HAP-1 (cell line): ENCODE measurements at regions not wholly inside any gene's neighbourhood (a gene's known extent, or its start where the extent isn't known, plus 50 kb on each side); places are given as distances from the start of the nearest gene placed in this dataset.
"Not testable (repeated sequence)": the region's sequence is repeated elsewhere in the genome, so short reads cannot be mapped to it uniquely, and the experiment has no call there.

Experiments used
- DNase-seq, 2 experiments: peaks; one replicate each; pipeline ENCODE4 v3.0.0-alpha.2; 2016 to 2020; ENCODE audit warnings: low spot score in 2 of 2
- H3K27me3 ChIP-seq: fragments of 250-450 bp; sonication (Bioruptor Pico); 2 replicates; pipeline ENCODE4 v1.5.1; 2020; ENCODE audit warnings: low read depth, mild to moderate bottlenecking, moderate library complexity
- H3K36me3 ChIP-seq: fragments of 250-450 bp; sonication (Bioruptor Pico); replicated peaks from 2 replicates; pipeline ENCODE4 v1.5.1; 2020; ENCODE audit warnings: mild to moderate bottlenecking
- H3K4me1 ChIP-seq: fragments of 250-450 bp; sonication (Bioruptor Pico); 2 replicates; pipeline ENCODE4 v1.5.1; 2020; ENCODE audit warnings: mild to moderate bottlenecking
- H3K4me3 ChIP-seq: fragments of 250-450 bp; sonication (Bioruptor Pico); 2 replicates; pipeline ENCODE4 v1.5.1; 2020; ENCODE audit warnings: mild to moderate bottlenecking, moderate library complexity
- H3K9me3 ChIP-seq: fragments of 250-450 bp; sonication (Bioruptor Pico); 2 replicates; pipeline ENCODE4 v1.5.1; 2020; ENCODE audit warnings: mild to moderate bottlenecking, moderate library complexity
- in situ Hi-C: fragments of 300-500 bp; cut with MboI; formaldehyde crosslinking; loops from 3 replicates; pipeline ENCODE4 v1.14.3; 2020; ENCODE audit warnings: low sequenced_read_pairs, inconsistent platforms, mixed read lengths

DNA sequence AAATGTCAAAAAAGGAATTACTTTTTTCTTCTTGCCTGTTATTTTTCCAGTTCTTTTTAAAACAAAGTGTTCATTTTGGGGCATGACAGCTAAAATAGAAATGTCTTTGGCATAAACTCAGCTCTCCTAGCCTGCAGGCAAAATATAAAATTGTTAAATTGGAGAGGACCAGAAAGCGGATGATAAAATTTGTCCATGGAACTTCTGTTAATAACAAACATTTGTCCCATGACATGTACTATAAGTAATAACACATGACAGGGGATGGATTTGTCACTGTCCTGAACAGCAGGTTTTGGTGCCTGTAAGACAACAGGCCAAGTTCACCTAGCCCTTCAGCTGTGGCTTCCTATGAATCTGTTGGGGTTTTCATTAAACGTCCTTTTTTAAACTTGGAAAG is 184.0 kb upstream of the TTC29 start:
- Histone ChIP-seq H3K4me1 (no peaks in the 10 kb centered on the region), H3K27me3 (peaks cover 5% of the 10 kb centered on the region; the same call in 1 of the 2 replicates), H3K4me3 (no peak overlapping the region), H3K9me3 (no peaks in the 10 kb centered on the region), H3K36me3 (no peaks in the 10 kb centered on the region)
- in situ Hi-C loops, result no loop called here
- no peak for DNase-seq

DNA sequence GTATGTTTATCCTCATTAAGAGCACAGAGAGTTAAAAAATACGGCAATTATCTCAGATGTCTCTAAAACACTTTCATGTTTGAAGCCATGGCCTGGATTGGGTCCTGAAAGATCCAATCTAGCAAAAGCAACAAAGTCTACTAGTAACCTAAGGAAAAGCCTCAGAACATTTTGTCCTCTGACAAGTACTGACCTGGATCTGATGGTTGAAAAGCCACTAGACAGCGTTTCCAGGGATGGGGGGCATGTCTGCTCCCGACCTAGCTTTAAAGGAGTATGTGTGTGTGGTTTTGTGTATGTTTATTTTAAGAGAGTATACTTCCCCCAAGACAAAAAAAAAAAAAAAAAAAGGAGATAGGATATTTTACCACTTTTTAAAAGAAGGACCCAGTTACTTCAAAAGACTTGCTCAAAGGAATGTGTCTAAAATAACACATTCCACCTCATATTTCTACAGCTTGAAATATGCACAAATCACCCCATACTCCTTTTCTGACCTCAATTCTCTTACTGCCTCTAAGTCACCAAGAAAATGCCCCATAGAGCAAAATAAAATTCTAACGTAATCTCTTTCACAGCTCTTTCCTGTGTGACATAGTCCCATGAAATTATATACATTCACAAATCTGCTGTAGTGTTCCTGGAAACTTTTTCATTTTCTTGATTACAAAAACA is 189.0 kb upstream of the TTC29 start:
- H3K27me3 ChIP-seq, result peaks cover 5% of the 10 kb centered on the region; the same call in 1 of the 2 replicates
- H3K9me3 ChIP-seq, result no peaks in the 10 kb centered on the region
- no peak overlapping the region for H3K4me3 ChIP-seq
- in situ Hi-C loops, result no loop called here
- H3K36me3 ChIP-seq, result no peaks in the 10 kb centered on the region
- H3K4me1 ChIP-seq, result no peaks in the 10 kb centered on the region
- no peak for DNase-seq

GRCh38 chr4:147136310-147136709 is 190.6 kb upstream of the TTC29 start:
- no peaks in the 10 kb centered on the region for H3K4me1 ChIP-seq
- no peaks in the 10 kb centered on the region for H3K9me3 ChIP-seq
- no peaks in the 10 kb centered on the region for H3K36me3 ChIP-seq
- H3K4me3 ChIP-seq, result no peak overlapping the region
- DNase-seq, result no peak
- H3K27me3 ChIP-seq, result peaks cover 5% of the 10 kb centered on the region; the same call in 1 of the 2 replicates
- in situ Hi-C loops, result no loop called here

DNA sequence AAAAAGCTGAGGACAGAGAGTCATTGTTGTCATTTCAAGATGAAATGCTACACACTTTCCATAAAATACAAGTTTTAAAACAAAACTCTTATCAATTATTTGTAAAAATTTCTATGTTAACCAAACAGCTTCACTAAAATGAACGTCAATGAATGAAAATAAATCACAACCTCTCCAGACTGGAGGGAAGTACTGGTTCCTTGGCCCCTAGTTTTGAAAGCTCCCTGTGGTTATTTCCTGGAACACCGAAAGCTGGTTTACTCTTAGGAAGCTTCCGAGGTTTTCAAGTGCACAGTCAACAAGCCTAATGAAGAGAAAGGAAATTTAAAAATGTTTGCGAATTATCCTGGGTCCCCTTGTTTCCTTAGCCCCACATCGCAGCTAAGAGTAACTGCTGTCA is 191.1 kb upstream of the TTC29 start:
- no peak for DNase-seq
- in situ Hi-C loops, result no loop called here

DNA sequence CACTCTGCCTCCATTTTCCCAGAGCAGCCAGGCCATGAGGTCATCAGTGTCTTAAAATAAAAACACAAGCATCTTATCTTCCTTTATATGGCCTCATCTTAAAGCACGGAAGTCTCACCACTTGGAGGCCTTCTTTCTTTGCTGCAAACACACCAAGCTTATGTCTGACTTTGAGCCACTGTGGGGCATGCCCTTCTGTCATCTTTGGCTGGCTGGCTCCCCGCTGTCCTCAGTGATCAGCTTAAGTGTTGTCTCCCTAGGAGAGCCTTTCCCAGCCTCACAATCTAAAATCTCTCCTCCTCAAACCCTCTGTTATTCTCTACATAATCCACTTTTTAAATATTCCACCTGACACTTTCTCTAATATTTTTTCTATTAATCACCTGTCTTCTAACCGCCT is 191.6 kb upstream of the TTC29 start:
- Histone ChIP-seq H3K4me1 (no peaks in the 10 kb centered on the region), H3K36me3 (no peaks in the 10 kb centered on the region), H3K9me3 (no peaks in the 10 kb centered on the region), H3K4me3 (no peak overlapping the region), H3K27me3 (peaks cover 5% of the 10 kb centered on the region; the same call in 1 of the 2 replicates)
- no peak for DNase-seq
- in situ Hi-C loops, result no loop called here

More for the DNA sequence above, 191.1 kb upstream of the TTC29 start:
- Histone ChIP-seq H3K27me3 (peaks cover 5% of the 10 kb centered on the region; the same call in 1 of the 2 replicates), H3K4me3 (no peak overlapping the region), H3K36me3 (no peaks in the 10 kb centered on the region), H3K4me1 (no peaks in the 10 kb centered on the region), H3K9me3 (no peaks in the 10 kb centered on the region)

GRCh38 chr4:147138171-147138570 is 192.5 kb upstream of the TTC29 start:
- H3K4me1 ChIP-seq, result no peaks in the 10 kb centered on the region
- in situ Hi-C loops, result no loop called here
- H3K36me3 ChIP-seq, result no peaks in the 10 kb centered on the region
- no peaks in the 10 kb centered on the region for H3K9me3 ChIP-seq
- peaks cover 3% of the 10 kb centered on the region; the same call in 1 of the 2 replicates for H3K27me3 ChIP-seq
- H3K4me3 ChIP-seq, result no peak overlapping the region
- no peak for DNase-seq

DNA sequence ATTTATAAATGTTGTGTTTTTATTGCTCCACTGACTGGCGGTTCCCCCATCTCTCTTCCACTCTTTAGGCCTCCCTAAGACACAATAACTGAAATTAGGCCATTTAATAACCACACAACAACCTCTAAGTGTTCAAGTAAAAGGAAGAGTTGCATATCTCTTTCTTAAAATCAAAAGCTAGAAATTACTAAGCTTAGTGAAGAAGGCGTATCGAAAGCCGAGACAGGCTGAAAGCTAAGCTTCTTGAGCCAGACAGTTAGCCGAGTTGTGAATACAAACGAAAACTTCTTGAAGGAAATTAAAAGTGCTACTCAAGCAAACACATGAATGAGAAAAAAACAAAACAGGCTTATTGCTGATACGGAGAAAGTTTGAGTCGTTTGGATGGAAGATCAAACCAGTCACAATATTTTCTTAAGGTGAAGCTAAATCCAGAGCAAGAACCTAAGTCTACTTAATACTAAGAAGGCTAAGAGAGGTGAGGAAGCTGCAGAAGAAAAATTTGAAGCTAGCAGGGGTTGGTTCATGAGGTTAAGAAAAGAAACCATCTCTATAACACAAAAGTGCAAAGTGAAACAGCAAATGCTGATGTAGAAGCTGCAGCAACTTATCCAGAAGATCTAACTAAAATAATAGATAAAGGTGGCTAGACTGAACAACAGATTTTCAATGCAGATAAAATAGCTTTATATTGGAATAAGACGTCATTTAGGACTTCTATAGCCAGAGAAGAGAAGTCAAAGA is 194.0 kb upstream of the TTC29 start:
- Histone ChIP-seq H3K36me3 (no peaks in the 10 kb centered on the region), H3K27me3 (no peaks in the 10 kb centered on the region), H3K9me3 (no peaks in the 10 kb centered on the region), H3K4me1 (no peaks in the 10 kb centered on the region), H3K4me3 (no peak overlapping the region)
- DNase-seq, result no peak
- in situ Hi-C loops, result no loop called here

DNA sequence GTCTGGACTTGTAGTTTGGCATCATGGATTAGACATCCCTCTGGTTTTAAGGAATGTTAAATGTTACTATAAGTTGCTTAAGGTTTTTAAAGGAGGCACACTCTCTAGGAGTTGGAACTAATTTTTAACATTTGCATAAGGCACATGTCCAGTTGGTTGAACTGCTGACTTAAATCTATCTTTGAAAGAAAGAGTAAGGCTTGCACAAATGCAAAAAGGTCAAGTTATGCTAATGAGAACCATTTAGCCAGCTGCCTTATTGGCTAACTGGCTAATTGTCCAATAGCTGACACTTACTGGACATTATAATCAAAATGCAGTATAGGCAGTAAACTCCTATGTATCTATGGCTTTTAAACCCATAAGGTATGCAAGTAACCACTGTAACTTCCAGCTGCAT is 206.1 kb upstream of the TTC29 start:
- DNase-seq, result no peak
- in situ Hi-C loops, result loop anchor here (25.0 kb wide), 1 partner anchor 436 kb away; no protein-coding TSS in a partner anchor
- Histone ChIP-seq H3K4me1 (no peaks in the 10 kb centered on the region), H3K36me3 (no peaks in the 10 kb centered on the region), H3K4me3 (no peak overlapping the region), H3K9me3 (no peaks in the 10 kb centered on the region), H3K27me3 (no peaks in the 10 kb centered on the region)

DNA sequence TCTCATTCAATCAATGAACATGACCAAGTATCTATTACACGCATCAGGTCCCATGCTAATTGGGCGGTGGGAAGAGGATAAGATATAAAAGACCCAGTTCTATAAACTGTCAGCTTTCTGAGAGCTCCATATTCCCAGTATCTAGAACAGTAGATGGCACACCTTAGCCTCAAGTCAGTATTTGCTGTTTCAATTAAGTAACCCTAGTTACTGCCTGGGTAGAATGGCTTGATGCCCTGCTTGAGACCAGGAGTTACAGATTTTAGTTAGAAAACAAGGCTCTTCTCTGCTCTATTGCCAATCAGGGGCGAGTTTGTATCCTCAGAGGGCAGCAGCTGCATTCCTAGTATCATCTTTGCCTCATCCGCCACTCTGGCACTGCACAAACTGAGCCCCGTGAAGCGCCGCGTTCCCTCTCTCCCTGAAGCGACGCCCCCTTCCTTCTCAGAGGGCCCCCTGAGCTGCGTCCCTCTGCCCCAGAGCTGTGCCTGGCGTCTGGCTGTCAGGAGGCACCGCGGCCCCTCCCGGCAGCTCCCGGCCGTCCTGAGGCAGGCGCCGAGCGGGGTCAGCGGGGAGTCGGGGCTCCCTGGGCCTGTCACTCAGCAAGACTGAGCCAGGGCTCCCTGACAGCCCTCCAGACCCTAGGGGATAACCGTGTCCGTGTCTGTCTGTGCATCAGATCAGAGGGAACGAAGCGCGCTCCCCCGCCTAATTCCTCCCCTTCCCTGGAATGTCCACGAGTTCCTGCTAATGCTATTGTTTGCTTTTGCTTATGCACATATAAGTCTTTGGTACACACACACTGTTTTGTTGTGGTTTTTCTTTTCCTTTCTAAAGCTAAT is 212.4 kb upstream of the TTC29 start:
- Histone ChIP-seq H3K4me1 (peaks cover 4% of the 10 kb centered on the region; the same call in 1 of the 2 replicates), H3K9me3 (no peaks in the 10 kb centered on the region), H3K4me3 (peak overlapping the region; percentile 5), H3K27me3 (peaks cover 16% of the 10 kb centered on the region), H3K36me3 (no peaks in the 10 kb centered on the region)
- DNase-seq, result peak; percentile 64 to 66
- in situ Hi-C loops, result loop anchor here (25.0 kb wide), 1 partner anchor 429 kb away; no protein-coding TSS in a partner anchor

DNA sequence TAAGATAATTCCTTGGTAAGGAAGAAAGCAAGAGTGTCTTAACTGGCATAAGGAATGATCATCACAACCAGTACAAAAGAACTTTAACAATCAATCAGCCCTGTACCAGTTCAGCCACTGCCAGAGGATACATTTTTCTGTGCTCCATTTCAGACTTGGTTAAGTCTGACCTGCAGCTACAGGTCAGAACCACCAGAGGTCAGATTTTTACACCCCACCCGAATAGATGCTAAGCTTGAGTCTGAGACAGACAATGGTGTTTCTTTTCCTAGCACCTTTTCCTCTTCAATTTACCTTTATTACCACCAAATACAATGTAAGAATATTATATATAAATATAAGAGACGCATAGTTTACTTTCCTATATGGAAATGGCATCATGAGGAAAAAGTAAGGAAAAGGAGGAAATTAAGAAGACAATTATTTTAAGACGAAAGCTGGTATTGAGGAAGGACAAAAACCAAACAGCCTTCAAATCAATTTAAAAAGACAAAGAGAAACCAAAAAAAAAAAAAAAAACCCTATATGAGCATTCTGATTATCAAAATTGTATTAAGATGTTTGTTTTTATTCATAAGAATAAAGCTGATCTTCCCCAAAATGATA is 215.3 kb upstream of the TTC29 start:
- in situ Hi-C loops, result loop anchor here (25.0 kb wide), 1 partner anchor 426 kb away; no protein-coding TSS in a partner anchor
- H3K4me1 ChIP-seq, result peaks cover 4% of the 10 kb centered on the region; the same call in 1 of the 2 replicates
- H3K4me3 ChIP-seq, result no peak overlapping the region
- DNase-seq, result peak; percentile 36 to 59
- H3K36me3 ChIP-seq, result no peaks in the 10 kb centered on the region
- H3K9me3 ChIP-seq, result no peaks in the 10 kb centered on the region
- H3K27me3 ChIP-seq, result peaks cover 17% of the 10 kb centered on the region

DNA sequence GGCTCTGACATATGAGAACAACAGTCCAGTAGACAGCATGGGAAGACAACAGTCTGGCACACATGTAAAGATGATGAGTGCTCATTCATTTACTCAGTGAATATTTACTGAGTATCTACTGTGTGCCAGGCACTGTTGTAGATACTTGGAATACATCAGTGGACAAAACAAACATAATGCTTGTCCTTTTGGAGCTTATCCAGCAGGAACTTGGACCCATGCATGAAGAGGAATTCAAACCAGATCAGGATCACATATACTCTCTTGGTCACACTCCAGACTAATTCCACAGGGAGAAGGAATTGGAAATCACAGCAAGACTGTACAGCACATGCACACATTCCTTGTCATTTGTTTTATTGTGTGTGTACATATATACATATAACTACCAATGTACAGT is 217.6 kb upstream of the TTC29 start:
- DNase-seq, result no peak
- Histone ChIP-seq H3K4me1 (peaks cover 4% of the 10 kb centered on the region; the same call in 1 of the 2 replicates), H3K27me3 (peaks cover 17% of the 10 kb centered on the region), H3K9me3 (no peaks in the 10 kb centered on the region), H3K36me3 (no peaks in the 10 kb centered on the region), H3K4me3 (no peak overlapping the region)
- in situ Hi-C loops, result loop anchor here (25.0 kb wide), 1 partner anchor 424 kb away; no protein-coding TSS in a partner anchor

GRCh38 chr4:147168200-147168599 is 222.5 kb upstream of the TTC29 start:
- not testable (repeated sequence) for H3K4me1 ChIP-seq, H3K27me3 ChIP-seq, H3K36me3 ChIP-seq, DNase-seq, H3K9me3 ChIP-seq, H3K4me3 ChIP-seq
- in situ Hi-C loops, result loop anchor here (25.0 kb wide), 1 partner anchor 419 kb away; no protein-coding TSS in a partner anchor

DNA sequence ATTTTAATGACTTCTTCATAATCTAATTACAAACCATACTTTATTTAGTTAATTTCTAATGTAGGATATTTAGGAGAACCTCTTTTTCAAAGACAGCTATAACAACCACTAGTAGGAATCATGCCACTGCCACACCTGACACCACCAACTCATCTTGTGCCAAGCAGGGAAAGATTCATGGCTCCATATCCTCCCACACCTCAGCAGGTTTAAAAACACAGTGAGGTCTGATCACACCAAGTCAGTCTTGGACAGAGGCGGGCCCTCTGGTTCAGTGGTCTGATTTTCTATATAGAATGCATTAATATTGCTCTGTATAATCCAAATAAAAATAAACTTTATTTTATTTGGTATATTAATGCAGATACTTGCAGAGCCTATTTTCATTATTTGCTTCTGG is 227.7 kb upstream of the TTC29 start:
- Histone ChIP-seq H3K9me3 (no peaks in the 10 kb centered on the region), H3K4me3 (no peak overlapping the region), H3K27me3 (peaks cover 2% of the 10 kb centered on the region; the same call in 1 of the 2 replicates), H3K36me3 (no peaks in the 10 kb centered on the region), H3K4me1 (no peaks in the 10 kb centered on the region)
- DNase-seq, result no peak
- in situ Hi-C loops, result loop anchor here (25.0 kb wide), 1 partner anchor 414 kb away; no protein-coding TSS in a partner anchor
